ENCODE measurements at regions not wholly inside any gene's neighbourhood (a gene's known extent, or its start where the extent isn't known, plus 50 kb on each side); places are given as distances from the start of the nearest gene placed in this dataset.
"Not testable (repeated sequence)": the region's sequence is repeated elsewhere in the genome, so short reads cannot be mapped to it uniquely, and the experiment has no call there.

DNA sequence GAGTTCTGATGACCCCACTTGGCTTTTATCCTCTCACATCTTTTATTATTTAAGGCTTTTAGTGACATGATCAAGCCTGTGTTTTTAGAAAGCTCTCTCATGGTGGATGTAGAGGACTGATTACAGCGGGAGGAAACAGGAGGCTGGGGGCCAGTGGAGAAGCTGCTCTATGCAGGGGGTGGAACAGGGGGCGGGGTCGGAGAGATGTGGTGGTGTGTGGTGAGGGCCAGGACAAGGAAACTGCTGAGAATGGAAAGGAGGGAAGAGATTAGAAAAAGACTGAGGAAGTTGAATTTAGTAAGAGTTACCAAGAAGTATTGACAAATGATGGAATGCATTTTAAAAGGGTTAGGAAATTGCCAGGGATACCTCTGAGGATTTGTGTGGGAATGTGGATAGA is 292.2 kb downstream of the ZIC3 start:
- Histone ChIP-seq H3K9ac (ENCODE audit: low read depth, low read length) (no peak overlapping the region), H3K4me1 (ENCODE audit: control insufficient read depth, insufficient read depth, low read length) (peaks cover 20% of the 10 kb centered on the region), H3K36me3 (ENCODE audit: control insufficient read depth, insufficient read depth, low read length) (no peaks in the 10 kb centered on the region), H3K4me3 (ENCODE audit: low read depth, low read length) (no peak overlapping the region), H3K27me3 (ENCODE audit: control insufficient read depth, insufficient read depth, low read length) (no peaks in the 10 kb centered on the region), H3K9me3 (ENCODE audit: control insufficient read depth, insufficient read depth, low read length) (no peaks in the 10 kb centered on the region), H3K27ac (ENCODE audit: low read depth, low read length) (no peak overlapping the region)

DNA sequence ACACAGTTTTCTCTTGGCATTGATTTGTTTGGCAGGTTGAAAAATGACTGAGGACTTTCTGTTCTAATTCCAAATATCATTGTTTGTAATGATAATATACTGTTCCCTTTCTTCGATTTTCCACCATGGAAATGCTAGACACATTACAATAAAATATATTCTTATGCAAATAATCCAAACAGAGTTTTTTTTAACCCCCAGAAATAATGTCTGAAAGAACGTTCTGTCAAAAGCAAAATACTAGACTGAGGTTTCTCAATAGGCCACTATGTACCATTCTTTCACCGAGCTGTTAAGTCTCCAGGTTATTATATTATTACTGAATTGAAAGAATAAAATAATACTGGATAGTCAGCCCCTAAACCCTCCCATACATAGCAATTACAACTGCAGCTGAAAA is 312.5 kb downstream of the ZIC3 start:
- Histone ChIP-seq H3K4me3 (ENCODE audit: low read depth, low read length) (no peak overlapping the region), H3K36me3 (ENCODE audit: control insufficient read depth, insufficient read depth, low read length) (no peaks in the 10 kb centered on the region), H3K9me3 (ENCODE audit: control insufficient read depth, insufficient read depth, low read length) (no peaks in the 10 kb centered on the region), H3K27ac (ENCODE audit: low read depth, low read length) (no peak overlapping the region), H3K4me1 (ENCODE audit: control insufficient read depth, insufficient read depth, low read length) (peaks cover 8% of the 10 kb centered on the region), H3K9ac (ENCODE audit: low read depth, low read length) (no peak overlapping the region), H3K27me3 (ENCODE audit: control insufficient read depth, insufficient read depth, low read length) (no peaks in the 10 kb centered on the region; the same call in 1 of the 2 replicates)

- Histone ChIP-seq H3K4me3 (ENCODE audit: low read depth, low read length) (no peak overlapping the region), H3K4me1 (ENCODE audit: control insufficient read depth, insufficient read depth, low read length) (peaks cover 25% of the 10 kb centered on the region), H3K9me3 (ENCODE audit: control insufficient read depth, insufficient read depth, low read length) (0 out of 2 replicates have a peak, but pooled peaks cover 5% of the 10 kb centered on the region), H3K36me3 (ENCODE audit: control insufficient read depth, insufficient read depth, low read length) (no peaks in the 10 kb centered on the region), H3K9ac (ENCODE audit: low read depth, low read length) (no peak overlapping the region), H3K27ac (ENCODE audit: low read depth, low read length) (no peak overlapping the region), H3K27me3 (ENCODE audit: control insufficient read depth, insufficient read depth, low read length) (no peaks in the 10 kb centered on the region; the same call in 1 of the 2 replicates)
Measured at GRCh38 chrX:137882960-137883359, 317.0 kb downstream of the ZIC3 start.

GRCh38 chrX:137884813-137885212 is 318.9 kb downstream of the ZIC3 start:
- H3K4me1 ChIP-seq (ENCODE audit: control insufficient read depth, insufficient read depth, low read length): peaks cover 25% of the 10 kb centered on the region
- not testable (repeated sequence) for H3K27me3 ChIP-seq (ENCODE audit: control insufficient read depth, insufficient read depth, low read length); H3K9ac ChIP-seq (ENCODE audit: low read depth, low read length); H3K4me3 ChIP-seq (ENCODE audit: low read depth, low read length); H3K9me3 ChIP-seq (ENCODE audit: control insufficient read depth, insufficient read depth, low read length); H3K27ac ChIP-seq (ENCODE audit: low read depth, low read length); H3K36me3 ChIP-seq (ENCODE audit: control insufficient read depth, insufficient read depth, low read length)

DNA sequence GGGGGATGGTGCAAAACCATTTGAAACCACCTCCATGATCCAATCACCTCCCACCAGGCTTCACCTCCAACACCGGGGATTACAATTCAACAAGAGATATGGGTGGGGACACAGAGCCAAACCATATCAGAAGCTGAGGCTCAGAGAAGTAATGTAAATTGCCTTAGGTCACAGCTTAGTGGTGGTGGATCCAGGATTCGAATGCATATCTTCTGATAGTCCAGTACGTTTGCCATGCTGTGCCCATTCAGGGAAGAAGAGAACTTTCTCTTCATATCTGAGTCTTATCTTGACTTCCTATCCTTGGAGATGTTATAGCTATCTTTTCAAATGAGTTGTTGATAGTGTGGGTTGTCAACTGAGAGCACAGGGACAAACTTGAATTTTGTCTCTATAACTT is 325.5 kb downstream of the ZIC3 start:
- peaks cover 19% of the 10 kb centered on the region for H3K4me1 ChIP-seq (ENCODE audit: control insufficient read depth, insufficient read depth, low read length)

DNA sequence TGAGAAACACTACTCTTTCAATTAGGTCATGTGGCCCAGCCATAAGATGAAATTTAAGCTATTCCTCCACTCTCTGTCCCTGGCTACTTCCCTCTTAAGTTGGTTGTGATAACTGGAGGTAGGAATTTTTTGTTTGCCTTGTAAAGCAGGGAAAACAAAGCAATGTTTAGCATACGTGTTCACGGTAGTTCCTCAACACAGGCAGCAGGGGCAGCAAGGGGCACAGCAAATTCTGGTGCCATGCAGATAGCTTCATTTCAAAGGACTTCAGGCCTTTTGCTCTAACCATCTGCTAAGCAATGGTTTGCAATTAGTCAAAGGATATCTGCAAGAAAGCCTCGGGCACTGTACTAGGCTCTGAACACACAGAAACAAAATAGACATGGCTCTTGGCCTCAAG is 330.2 kb downstream of the ZIC3 start:
- Histone ChIP-seq H3K9me3 (ENCODE audit: control insufficient read depth, insufficient read depth, low read length) (no peaks in the 10 kb centered on the region), H3K27me3 (ENCODE audit: control insufficient read depth, insufficient read depth, low read length) (no peaks in the 10 kb centered on the region), H3K4me3 (ENCODE audit: low read depth, low read length) (no peak overlapping the region), H3K27ac (ENCODE audit: low read depth, low read length) (no peak overlapping the region), H3K4me1 (ENCODE audit: control insufficient read depth, insufficient read depth, low read length) (peaks cover 6% of the 10 kb centered on the region; the same call in 1 of the 2 replicates), H3K9ac (ENCODE audit: low read depth, low read length) (no peak overlapping the region), H3K36me3 (ENCODE audit: control insufficient read depth, insufficient read depth, low read length) (no peaks in the 10 kb centered on the region)

More for the DNA sequence above, 325.5 kb downstream of the ZIC3 start:
- Histone ChIP-seq H3K9me3 (ENCODE audit: control insufficient read depth, insufficient read depth, low read length) (no peaks in the 10 kb centered on the region), H3K4me3 (ENCODE audit: low read depth, low read length) (no peak overlapping the region), H3K9ac (ENCODE audit: low read depth, low read length) (no peak overlapping the region), H3K36me3 (ENCODE audit: control insufficient read depth, insufficient read depth, low read length) (no peaks in the 10 kb centered on the region), H3K27ac (ENCODE audit: low read depth, low read length) (no peak overlapping the region), H3K27me3 (ENCODE audit: control insufficient read depth, insufficient read depth, low read length) (no peaks in the 10 kb centered on the region)

GRCh38 chrX:137915466-137915865 is 349.5 kb downstream of the ZIC3 start:
- Histone ChIP-seq H3K9me3 (ENCODE audit: control insufficient read depth, insufficient read depth, low read length) (no peaks in the 10 kb centered on the region), H3K9ac (ENCODE audit: low read depth, low read length) (no peak overlapping the region), H3K27ac (ENCODE audit: low read depth, low read length) (peak overlapping the region; percentile 23), H3K4me3 (ENCODE audit: low read depth, low read length) (no peak overlapping the region), H3K36me3 (ENCODE audit: control insufficient read depth, insufficient read depth, low read length) (no peaks in the 10 kb centered on the region), H3K27me3 (ENCODE audit: control insufficient read depth, insufficient read depth, low read length) (0 out of 2 replicates have a peak, but pooled peaks cover 7% of the 10 kb centered on the region), H3K4me1 (ENCODE audit: control insufficient read depth, insufficient read depth, low read length) (peaks cover 22% of the 10 kb centered on the region)

DNA sequence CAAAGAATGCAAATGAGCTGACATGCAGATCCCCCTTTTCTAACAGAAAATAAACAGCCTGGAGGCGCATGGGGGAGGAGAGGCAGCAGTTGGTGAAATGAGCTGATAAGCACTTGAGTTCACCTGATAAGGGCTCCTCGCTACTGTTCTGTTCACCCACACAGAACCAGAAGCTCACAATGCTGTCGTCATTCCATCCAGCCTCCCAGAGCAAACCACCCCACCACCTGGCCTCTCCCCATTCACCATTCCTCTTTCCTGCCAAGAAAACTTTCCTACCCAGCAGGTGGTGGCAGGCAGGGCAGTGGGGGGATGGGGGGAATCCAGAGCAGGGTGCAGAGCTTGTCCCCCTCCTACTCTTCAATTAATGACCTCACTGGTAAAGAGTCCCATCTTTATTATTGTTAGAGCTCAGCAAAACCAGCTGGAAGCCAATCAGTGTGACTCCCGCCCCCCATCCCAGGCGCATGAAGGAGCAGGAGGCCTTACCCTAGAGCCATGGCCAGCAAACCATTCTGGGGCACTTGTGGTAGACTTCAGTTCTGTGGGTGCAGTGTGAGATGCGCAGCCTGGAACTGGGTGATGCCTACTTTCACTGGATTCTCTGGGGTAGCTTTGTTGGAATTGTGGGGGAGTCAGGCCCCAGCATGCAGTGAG is 350.3 kb downstream of the ZIC3 start:
- H3K4me1 ChIP-seq (ENCODE audit: control insufficient read depth, insufficient read depth, low read length): peaks cover 22% of the 10 kb centered on the region
- H3K9ac ChIP-seq (ENCODE audit: low read depth, low read length): no peak overlapping the region
- H3K9me3 ChIP-seq (ENCODE audit: control insufficient read depth, insufficient read depth, low read length): no peaks in the 10 kb centered on the region
- no peaks in the 10 kb centered on the region for H3K36me3 ChIP-seq (ENCODE audit: control insufficient read depth, insufficient read depth, low read length)
- H3K27me3 ChIP-seq (ENCODE audit: control insufficient read depth, insufficient read depth, low read length): 0 out of 2 replicates have a peak, but pooled peaks cover 7% of the 10 kb centered on the region
- peak overlapping the region; percentile 31 for H3K27ac ChIP-seq (ENCODE audit: low read depth, low read length)
- 0 out of 2 replicates have a peak overlapping the region, but pooled peaks have one; percentile 2 for H3K4me3 ChIP-seq (ENCODE audit: low read depth, low read length)

DNA sequence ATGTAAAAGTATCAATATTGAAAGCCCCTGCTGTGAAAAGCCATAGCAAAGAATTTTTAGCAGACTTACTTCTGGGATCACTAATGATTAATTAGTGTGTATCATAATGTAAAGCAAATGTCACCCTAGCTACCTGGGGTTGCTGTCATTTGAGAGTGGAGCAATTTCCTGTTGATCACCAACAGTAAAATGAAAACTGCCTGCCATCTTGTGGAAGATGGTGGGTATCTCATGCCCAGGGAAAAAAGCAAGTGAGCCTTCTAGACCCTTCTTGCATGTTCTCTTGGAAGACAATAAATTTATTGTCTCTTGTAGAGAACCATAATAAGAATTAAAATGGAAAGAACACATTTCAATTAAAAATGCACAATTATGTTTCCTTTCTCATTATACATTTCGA is 360.2 kb downstream of the ZIC3 start:
- Histone ChIP-seq H3K9ac (ENCODE audit: low read depth, low read length) (no peak overlapping the region), H3K4me1 (ENCODE audit: control insufficient read depth, insufficient read depth, low read length) (peaks cover 28% of the 10 kb centered on the region), H3K27ac (ENCODE audit: low read depth, low read length) (no peak overlapping the region)

DNA sequence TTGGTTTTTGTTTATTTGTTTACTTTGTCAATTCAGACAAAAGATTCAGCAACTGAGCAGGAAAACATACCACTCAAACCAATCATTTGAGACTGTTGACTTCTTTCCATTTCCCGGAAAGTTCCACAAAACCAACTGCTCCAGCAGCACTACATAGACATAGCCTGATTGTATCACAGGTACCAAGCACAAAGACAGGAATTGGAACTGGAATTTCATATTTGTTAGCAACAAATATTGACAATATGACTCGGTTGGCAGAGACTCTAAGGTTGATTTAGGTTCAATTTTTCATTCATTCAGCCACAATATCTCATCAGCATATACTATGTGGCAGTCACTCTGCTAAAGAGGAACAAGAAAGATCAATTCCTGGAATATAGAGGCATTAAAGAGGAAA is 364.0 kb downstream of the ZIC3 start:
- no peaks in the 10 kb centered on the region for H3K36me3 ChIP-seq (ENCODE audit: control insufficient read depth, insufficient read depth, low read length)
- H3K9ac ChIP-seq (ENCODE audit: low read depth, low read length): no peak overlapping the region
- no peaks in the 10 kb centered on the region; the same call in 1 of the 2 replicates for H3K27me3 ChIP-seq (ENCODE audit: control insufficient read depth, insufficient read depth, low read length)
- H3K9me3 ChIP-seq (ENCODE audit: control insufficient read depth, insufficient read depth, low read length): peaks cover 22% of the 10 kb centered on the region
- H3K4me1 ChIP-seq (ENCODE audit: control insufficient read depth, insufficient read depth, low read length): peaks cover 28% of the 10 kb centered on the region
- no peak overlapping the region for H3K27ac ChIP-seq (ENCODE audit: low read depth, low read length)
- H3K4me3 ChIP-seq (ENCODE audit: low read depth, low read length): no peak overlapping the region

More for the DNA sequence above, 360.2 kb downstream of the ZIC3 start:
- H3K4me3 ChIP-seq (ENCODE audit: low read depth, low read length): no peak overlapping the region
- no peaks in the 10 kb centered on the region for H3K36me3 ChIP-seq (ENCODE audit: control insufficient read depth, insufficient read depth, low read length)
- no peaks in the 10 kb centered on the region for H3K9me3 ChIP-seq (ENCODE audit: control insufficient read depth, insufficient read depth, low read length)
- no peaks in the 10 kb centered on the region; the same call in 1 of the 2 replicates for H3K27me3 ChIP-seq (ENCODE audit: control insufficient read depth, insufficient read depth, low read length)

DNA sequence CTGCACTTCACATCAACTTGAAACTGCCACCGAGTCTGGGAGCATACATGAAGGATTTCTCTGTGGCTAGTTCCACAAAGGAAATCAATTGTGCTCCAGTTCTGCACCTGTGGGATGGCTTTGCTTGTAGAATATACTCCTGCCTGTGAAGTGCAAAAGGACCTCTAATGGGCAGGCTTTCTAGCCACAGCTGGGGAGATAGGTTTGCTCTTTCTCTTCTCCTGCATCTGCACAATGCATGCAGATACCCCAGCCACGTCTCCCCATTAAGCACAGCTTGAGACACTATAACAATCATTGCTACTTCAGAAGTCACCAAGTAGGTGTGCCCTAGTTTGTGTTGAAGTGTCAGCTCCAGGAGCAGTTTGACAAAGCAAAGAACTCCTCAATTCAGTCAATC is 364.6 kb downstream of the ZIC3 start:
- Histone ChIP-seq H3K27me3 (ENCODE audit: control insufficient read depth, insufficient read depth, low read length) (no peaks in the 10 kb centered on the region), H3K9me3 (ENCODE audit: control insufficient read depth, insufficient read depth, low read length) (peaks cover 28% of the 10 kb centered on the region), H3K36me3 (ENCODE audit: control insufficient read depth, insufficient read depth, low read length) (no peaks in the 10 kb centered on the region), H3K9ac (ENCODE audit: low read depth, low read length) (no peak overlapping the region), H3K4me1 (ENCODE audit: control insufficient read depth, insufficient read depth, low read length) (peaks cover 25% of the 10 kb centered on the region), H3K27ac (ENCODE audit: low read depth, low read length) (no peak overlapping the region), H3K4me3 (ENCODE audit: low read depth, low read length) (no peak overlapping the region)
